B cell (primary cell): ENCODE measurements at regions not wholly inside any gene's neighbourhood (a gene's known extent, or its start where the extent isn't known, plus 50 kb on each side); places are given as distances from the start of the nearest gene placed in this dataset.

Experiments
- ATAC-seq: fragments of 200-7000 bp; cut with Tn5 transposase; one replicate; pipeline ENCODE4 v1.10.0; 2021; ENCODE audit warnings: low read depth, mild to moderate bottlenecking, moderate number of reproducible peaks, moderate library complexity
- CTCF ChIA-PET: fragments of 350-600 bp; sonication (Branson Sonifier 250); formaldehyde crosslinking; loops from one replicate; lab custom pipeline; 2021; ENCODE audit warnings: antibody characterized with exemption, inconsistent platforms; lab: Charles Lee
- POLR2A ChIA-PET: fragments of 350-600 bp; sonication (Branson Sonifier 250); formaldehyde crosslinking; loops from one replicate; lab custom pipeline; 2021; ENCODE audit warnings: antibody characterized with exemption; lab: Charles Lee
- DNase-seq: peaks from one replicate; pipeline ENCODE4 v3.0.0; 2013
- H2AFZ ChIP-seq: 2 replicates; pipeline ENCODE4 v1.6.1; 2012; ENCODE audit warnings: mild to moderate bottlenecking, low read depth, low read length; ENCODE audit not compliant: insufficient read depth, poor library complexity, severe bottlenecking
- H3K27ac ChIP-seq, 2 donors: 1 replicate in 1 of 2; 2 replicates in 1 of 2; pipeline ENCODE4 v1.5.1; 2012 to 2013; ENCODE audit warnings: low read length in 2 of 2, mild to moderate bottlenecking in 2 of 2, moderate library complexity in 1 of 2
- H3K27me3 ChIP-seq, 4 experiments: fragments of 200-600 bp in 1 of 4; sonication (generic) in 1 of 4; replicated peaks in 1 of 4; 1 replicate in 2 of 4; 2 replicates in 2 of 4; pipeline versions ENCODE4 v1.6.1 to v1.7.0; 2013 to 2016; ENCODE audit warnings: low read length in 3 of 4, mild to moderate bottlenecking in 2 of 4, mixed read lengths in 1 of 4, moderate library complexity in 1 of 4; ENCODE audit not compliant: insufficient read depth in 4 of 4, control insufficient read depth in 3 of 4; ENCODE audit errors: control extremely low read depth in 1 of 4
- H3K36me3 ChIP-seq, 2 experiments: replicated peaks in 1 of 2; 1 replicate in 1 of 2; 2 replicates in 1 of 2; pipeline versions ENCODE4 v1.6.1 to v1.7.1; 2013; ENCODE audit warnings: low read length in 1 of 2; ENCODE audit not compliant: insufficient read depth in 2 of 2, control insufficient read depth in 1 of 2; ENCODE audit errors: control extremely low read depth in 1 of 2, extremely low read depth in 1 of 2
- H3K4me1 ChIP-seq, 2 donors: fragments of 200-600 bp in 1 of 2; sonication (generic) in 1 of 2; 1 replicate in 1 of 2; 2 replicates in 1 of 2; pipeline versions ENCODE4 v1.5.1 to v1.6.1; 2013 to 2017; ENCODE audit warnings: low read length in 2 of 2; ENCODE audit not compliant: control insufficient read depth in 2 of 2, insufficient read depth in 2 of 2
- H3K4me2 ChIP-seq: replicated peaks from 2 replicates; pipeline ENCODE3; 2012; ENCODE audit warnings: mild to moderate bottlenecking, low read depth, low read length; ENCODE audit not compliant: poor library complexity, severe bottlenecking
- H3K4me3 ChIP-seq, 5 experiments: fragments of 200-600 bp in 1 of 5; sonication (generic) in 1 of 5; 1 replicate in 3 of 5; 2 replicates in 2 of 5; pipeline versions ENCODE4 v1.5.1 to v1.7.0; 2011 to 2016; ENCODE audit warnings: low read length in 4 of 5, mild to moderate bottlenecking in 4 of 5, low read depth in 2 of 5, control low read depth in 1 of 5, moderate library complexity in 1 of 5; ENCODE audit not compliant: insufficient read depth in 1 of 5; ENCODE audit errors: control extremely low read depth in 1 of 5, extremely low read depth in 1 of 5
- H3K79me2 ChIP-seq: fragments of 200-600 bp; sonication (generic); one replicate; pipeline ENCODE4 v1.6.0; 2016; ENCODE audit warnings: low read length; ENCODE audit not compliant: control insufficient read depth, insufficient read depth
- H3K9ac ChIP-seq: fragments of 200-600 bp; sonication (generic); 2 replicates; pipeline ENCODE4 v1.6.1; 2017; ENCODE audit warnings: mild to moderate bottlenecking, low read length, moderate library complexity
- H3K9me3 ChIP-seq, 3 donors: one replicate each; pipeline versions ENCODE4 v1.6.1 to v1.7.1; 2013; ENCODE audit warnings: low read length in 2 of 3; ENCODE audit not compliant: control insufficient read depth in 2 of 3, insufficient read depth in 1 of 3; ENCODE audit errors: control extremely low read depth in 1 of 3
- H4K20me1 ChIP-seq: 2 replicates; pipeline ENCODE4 v1.6.0; 2012; ENCODE audit warnings: mild to moderate bottlenecking, low read length; ENCODE audit not compliant: insufficient read depth, control insufficient read depth, poor library complexity, severe bottlenecking
- H3K27ac Mint-ChIP-seq: one replicate; pipeline ENCODE4 v1.8.0; 2021; ENCODE audit warnings: mixed read lengths
- H3K27me3 Mint-ChIP-seq: one replicate; pipeline ENCODE4 v1.8.0; 2021; ENCODE audit warnings: mixed read lengths
- H3K4me1 Mint-ChIP-seq: one replicate; pipeline ENCODE4 v1.8.0; 2021; ENCODE audit warnings: mixed read lengths
- H3K4me3 Mint-ChIP-seq: one replicate; pipeline ENCODE4 v1.8.0; 2021; ENCODE audit warnings: mixed read lengths
- H3K9me3 Mint-ChIP-seq: one replicate; pipeline ENCODE4 v1.8.0; 2022; ENCODE audit warnings: mixed read lengths; ENCODE audit not compliant: insufficient read depth
- EZH2 ChIP-seq: IDR thresholded peaks from 2 replicates; pipeline ENCODE4 v1.6.1; 2012; ENCODE audit warnings: borderline replicate concordance, low read depth, mild to moderate bottlenecking, moderate library complexity, low read length; ENCODE audit not compliant: insufficient read depth, poor library complexity, severe bottlenecking
- WGBS: methylation state at CpG from one replicate; pipeline ENCODE4 v1.1.5; 2013; ENCODE audit warnings: missing lambda C conversion rate; ENCODE audit not compliant: insufficient coverage; 5-methylcytosine and 5-hydroxymethylcytosine counted together
- intact Hi-C: fragments of 100-400 bp; cut with micrococcal nuclease; formaldehyde crosslinking; loops from one replicate; pipeline ENCODE4 v1.10.0; 2022
- TF ChIP-seq, protein P1 (sequence below): fragments of 200-600 bp; IDR thresholded peaks from one replicate; pipeline ENCODE4 v1.8.0; 2022; ENCODE audit warnings: antibody characterized with exemption, mild to moderate bottlenecking

DNA sequence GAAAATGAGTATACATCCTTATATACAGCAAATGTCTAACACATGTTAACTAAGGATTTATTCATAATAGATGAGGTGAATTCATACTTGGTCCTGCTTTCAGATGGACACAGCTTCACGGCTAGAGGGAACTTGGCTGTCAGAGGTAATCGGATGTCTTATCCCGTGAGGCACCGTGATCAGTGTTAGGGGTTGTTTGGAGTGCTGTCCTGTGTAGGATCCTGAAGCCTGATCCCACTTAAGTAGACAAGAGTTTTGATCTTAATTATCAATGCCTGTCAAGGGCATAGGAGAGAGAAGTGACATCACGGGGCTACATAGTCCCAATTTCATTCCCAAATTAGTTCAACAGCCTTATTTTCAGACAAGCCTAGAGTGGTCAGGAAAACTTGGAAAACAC is 204.6 kb downstream of the RNF144A start:
- no peak overlapping the region for H3K27ac ChIP-seq
- TF ChIP-seq, protein P1, sequence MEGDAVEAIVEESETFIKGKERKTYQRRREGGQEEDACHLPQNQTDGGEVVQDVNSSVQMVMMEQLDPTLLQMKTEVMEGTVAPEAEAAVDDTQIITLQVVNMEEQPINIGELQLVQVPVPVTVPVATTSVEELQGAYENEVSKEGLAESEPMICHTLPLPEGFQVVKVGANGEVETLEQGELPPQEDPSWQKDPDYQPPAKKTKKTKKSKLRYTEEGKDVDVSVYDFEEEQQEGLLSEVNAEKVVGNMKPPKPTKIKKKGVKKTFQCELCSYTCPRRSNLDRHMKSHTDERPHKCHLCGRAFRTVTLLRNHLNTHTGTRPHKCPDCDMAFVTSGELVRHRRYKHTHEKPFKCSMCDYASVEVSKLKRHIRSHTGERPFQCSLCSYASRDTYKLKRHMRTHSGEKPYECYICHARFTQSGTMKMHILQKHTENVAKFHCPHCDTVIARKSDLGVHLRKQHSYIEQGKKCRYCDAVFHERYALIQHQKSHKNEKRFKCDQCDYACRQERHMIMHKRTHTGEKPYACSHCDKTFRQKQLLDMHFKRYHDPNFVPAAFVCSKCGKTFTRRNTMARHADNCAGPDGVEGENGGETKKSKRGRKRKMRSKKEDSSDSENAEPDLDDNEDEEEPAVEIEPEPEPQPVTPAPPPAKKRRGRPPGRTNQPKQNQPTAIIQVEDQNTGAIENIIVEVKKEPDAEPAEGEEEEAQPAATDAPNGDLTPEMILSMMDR: no peak
- no peak for TF ChIP-seq EZH2
- peaks cover 0 to 2% (median 0%) of the 10 kb centered on the region in 3 donors for H3K9me3 ChIP-seq
- no peaks in the 10 kb centered on the region for H3K4me1 ChIP-seq
- Mint-ChIP-seq H3K4me1 (no peaks in the 10 kb centered on the region), H3K27ac (no peak overlapping the region), H3K27me3 (peaks cover 13% of the 10 kb centered on the region), H3K4me3 (no peak overlapping the region), H3K9me3 (no peaks in the 10 kb centered on the region)
- H3K9ac ChIP-seq: no peak overlapping the region
- H3K36me3 ChIP-seq: no peaks in the 10 kb centered on the region
- H2AFZ ChIP-seq: no peak overlapping the region
- ChIA-PET POLR2A (no interaction called here), CTCF (no interaction called here)
- H4K20me1 ChIP-seq: no peaks in the 10 kb centered on the region
- H3K4me3 ChIP-seq: no peak overlapping the region
- peaks cover 0 to 4% (median 0%) of the 10 kb centered on the region in 4 experiments for H3K27me3 ChIP-seq
- no peaks in the 10 kb centered on the region for H3K79me2 ChIP-seq
- DNase-seq (no peak), ATAC-seq (no peak)
- no peak overlapping the region for H3K4me2 ChIP-seq
- intact Hi-C loops: no loop called here
- 100% methylated on average over 4 of the region's 5 CpGs for WGBS

DNA sequence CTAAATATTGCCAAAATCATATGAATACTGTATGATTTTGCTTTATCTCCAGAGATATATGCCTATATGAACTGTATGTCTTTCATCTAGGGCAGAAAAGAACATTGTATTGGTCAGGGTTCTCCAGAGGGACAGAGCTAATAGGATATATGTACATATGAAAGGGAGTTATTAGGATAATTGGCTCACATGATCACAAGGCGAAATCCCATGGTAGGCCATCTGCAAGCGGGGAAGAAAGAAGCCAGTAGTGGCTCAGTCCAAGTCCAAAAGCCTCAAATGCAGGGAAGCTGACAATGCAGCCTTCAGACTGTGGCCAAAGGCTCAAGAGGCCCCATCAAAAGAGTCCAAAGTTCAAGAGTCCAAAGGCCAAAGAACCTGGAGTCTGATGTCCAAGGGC is 209.9 kb downstream of the RNF144A start:
- Histone ChIP-seq H3K27me3 (peaks cover 0 to 4% (median 0%) of the 10 kb centered on the region in 4 experiments), H3K9me3 (peaks cover 0 to 3% (median 0%) of the 10 kb centered on the region in 3 donors), H3K79me2 (no peaks in the 10 kb centered on the region), H3K36me3 (no peaks in the 10 kb centered on the region), H3K4me2 (no peak overlapping the region), H2AFZ (no peak overlapping the region), H3K4me1 (no peaks in the 10 kb centered on the region), H3K27ac (no peak overlapping the region), H3K9ac (no peak overlapping the region), H3K4me3 (no peak overlapping the region), H4K20me1 (no peaks in the 10 kb centered on the region)
- ATAC-seq (no peak), DNase-seq (no peak)
- no peak for TF ChIP-seq EZH2
- TF ChIP-seq, protein P1: no peak
- ChIA-PET POLR2A (no interaction called here), CTCF (no interaction called here)
- H3K4me3 Mint-ChIP-seq: no peak overlapping the region
- no peaks in the 10 kb centered on the region for H3K9me3 Mint-ChIP-seq
- no peak overlapping the region for H3K27ac Mint-ChIP-seq
- no peaks in the 10 kb centered on the region for H3K4me1 Mint-ChIP-seq
- peaks cover 4% of the 10 kb centered on the region for H3K27me3 Mint-ChIP-seq
- 100% methylated on average over 2 of the region's 2 CpGs for WGBS
- intact Hi-C loops: no loop called here
